GM23248 (cell line): ENCODE measurements at regions not wholly inside any gene's neighbourhood (a gene's known extent, or its start where the extent isn't known, plus 50 kb on each side); places are given as distances from the start of the nearest gene placed in this dataset.

Experiments used
- EZH2 ChIP-seq: fragments of 200-600 bp; sonication (generic); IDR thresholded peaks from 2 replicates; pipeline ENCODE4 v1.6.1; 2018; ENCODE audit warnings: antibody characterized with exemption, mild to moderate bottlenecking; ENCODE audit not compliant: insufficient read depth, poor library complexity, severe bottlenecking
- EZH2phosphoT487 ChIP-seq: fragments of 200-600 bp; sonication (generic); IDR thresholded peaks from 2 replicates; pipeline ENCODE4 v1.6.1; 2018; ENCODE audit warnings: antibody characterized with exemption, moderate library complexity, mild to moderate bottlenecking, low read depth; ENCODE audit not compliant: insufficient read depth

DNA sequence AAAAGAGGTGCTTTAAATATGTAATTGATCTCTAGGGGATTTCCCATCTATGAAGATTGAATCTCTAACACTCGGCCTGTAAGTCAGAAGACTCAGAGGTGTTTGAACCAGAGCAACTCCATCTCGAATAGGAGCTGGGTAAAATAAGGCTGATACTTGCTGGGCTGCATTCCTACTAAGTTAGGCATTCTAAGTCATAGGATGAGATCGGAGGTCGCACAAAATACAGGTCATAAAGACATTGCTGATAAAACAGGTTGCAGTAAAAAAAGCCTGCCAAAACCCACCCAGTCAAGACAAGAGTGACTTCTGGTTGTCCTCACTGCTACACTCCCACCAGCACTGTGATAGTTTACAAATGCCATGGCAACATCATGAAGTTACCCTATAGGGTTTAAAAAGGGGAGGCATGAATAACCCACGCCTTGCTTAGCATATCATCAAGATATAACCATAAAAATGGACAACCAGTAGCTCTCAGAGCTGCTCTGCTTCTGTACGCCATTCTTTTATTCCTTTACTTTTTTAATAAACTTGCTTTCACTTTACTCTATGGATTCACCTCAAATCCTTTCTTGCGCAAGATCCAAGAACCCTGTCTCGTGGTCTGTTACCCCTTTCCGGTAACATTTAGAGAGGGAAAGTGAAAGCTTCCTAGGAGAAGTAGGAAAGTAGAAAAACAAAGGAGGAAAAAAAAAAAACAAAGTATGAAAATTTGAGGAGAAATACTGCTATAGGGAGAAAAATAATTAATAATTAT is 129.7 kb upstream of the PHACTR1 start:
- TF ChIP-seq EZH2 = no peak
- no peak for TF ChIP-seq EZH2phosphoT487
